DMS 273 treated with DMSO at 0.1 percent for 48 hours (cell line): ENCODE measurements at regions not wholly inside any gene's neighbourhood (a gene's known extent, or its start where the extent isn't known, plus 50 kb on each side); places are given as distances from the start of the nearest gene placed in this dataset.

Experiments
- DNase-seq: peaks from one replicate; lab custom pipeline; 2025; lab: John Stamatoyannopoulos, UW

GRCh38 chr2:221282386-221282785 lies 289.7 kb downstream of the EPHA4 start:
- DNase-seq: no peak

GRCh38 chr2:221283896-221284545 lies 288.1 kb downstream of the EPHA4 start:
- DNase-seq: no peak

- DNase-seq: no peak
Observed at GRCh38 chr2:221285148-221285547, 287.0 kb downstream of the EPHA4 start.

- no peak for DNase-seq
Observed at GRCh38 chr2:221286406-221286805, 285.7 kb downstream of the EPHA4 start.

GRCh38 chr2:221289389-221289788 lies 282.7 kb downstream of the EPHA4 start:
- no peak for DNase-seq

GRCh38 chr2:221289846-221290245 lies 282.3 kb downstream of the EPHA4 start:
- DNase-seq: no peak

GRCh38 chr2:221293949-221294742 lies 278.0 kb downstream of the EPHA4 start:
- no peak for DNase-seq

- DNase-seq: no peak
Observed at GRCh38 chr2:221304916-221305315, 267.2 kb downstream of the EPHA4 start.

GRCh38 chr2:221308507-221309066 lies 263.5 kb downstream of the EPHA4 start:
- DNase-seq: no peak

GRCh38 chr2:221309892-221310583 lies 262.1 kb downstream of the EPHA4 start:
- no peak for DNase-seq

GRCh38 chr2:221310730-221311129 lies 261.4 kb downstream of the EPHA4 start:
- no peak for DNase-seq

- no peak for DNase-seq
Observed at GRCh38 chr2:221312634-221313033, 259.5 kb downstream of the EPHA4 start.

GRCh38 chr2:221314786-221315185 lies 257.3 kb downstream of the EPHA4 start:
- DNase-seq: no peak

- no peak for DNase-seq
Observed at GRCh38 chr2:221318376-221319130, 253.6 kb downstream of the EPHA4 start.

GRCh38 chr2:221322741-221323140 lies 249.4 kb downstream of the EPHA4 start:
- DNase-seq: no peak

- no peak for DNase-seq
Observed at GRCh38 chr2:221323513-221323912, 248.6 kb downstream of the EPHA4 start.

- no peak for DNase-seq
Observed at GRCh38 chr2:221330436-221330835, 241.7 kb downstream of the EPHA4 start.

- DNase-seq: no peak
Observed at GRCh38 chr2:221334481-221335218, 237.5 kb downstream of the EPHA4 start.

GRCh38 chr2:221335219-221335752 lies 236.8 kb downstream of the EPHA4 start:
- DNase-seq: no peak

GRCh38 chr2:221336967-221337366 lies 235.1 kb downstream of the EPHA4 start:
- DNase-seq: no peak
